ENCODE measurements at regions not wholly inside any gene's neighbourhood (a gene's known extent, or its start where the extent isn't known, plus 50 kb on each side); places are given as distances from the start of the nearest gene placed in this dataset.
A peak's percentile ranks its signal among the peaks of the same experiment; 100 is the strongest.

- DNase-seq = no peak
Measured at GRCh38 chr3:21801631-21802030, 50.6 kb upstream of the ZNF385D start.

- no peak for DNase-seq
Measured at GRCh38 chr3:21803604-21804003, 52.6 kb upstream of the ZNF385D start.

GRCh38 chr3:21804330-21804729 lies 53.3 kb upstream of the ZNF385D start:
- DNase-seq = no peak

- DNase-seq = no peak
Measured at GRCh38 chr3:21806733-21807132, 55.7 kb upstream of the ZNF385D start.

- DNase-seq = no peak
Measured at GRCh38 chr3:21825684-21826083, 74.7 kb upstream of the ZNF385D start.

GRCh38 chr3:21826416-21826815 lies 75.4 kb upstream of the ZNF385D start:
- no peak for DNase-seq

GRCh38 chr3:21830541-21830940 lies 79.5 kb upstream of the ZNF385D start:
- DNase-seq = no peak

- DNase-seq = no peak
Measured at GRCh38 chr3:21835264-21835663, 84.3 kb upstream of the ZNF385D start.

- no peak for DNase-seq
Measured at GRCh38 chr3:21836227-21836626, 85.2 kb upstream of the ZNF385D start.

GRCh38 chr3:21839176-21839575 lies 88.2 kb upstream of the ZNF385D start:
- DNase-seq = no peak

- peak in 1 of 2 experiments; percentile 9 for DNase-seq
Measured at GRCh38 chr3:21839592-21839991, 88.6 kb upstream of the ZNF385D start.

- no peak for DNase-seq
Measured at GRCh38 chr3:21847005-21847404, 96.0 kb upstream of the ZNF385D start.

- no peak for DNase-seq
Measured at GRCh38 chr3:21859124-21860081, 108.4 kb upstream of the ZNF385D start.

- no peak for DNase-seq
Measured at GRCh38 chr3:21860082-21860475, 109.1 kb upstream of the ZNF385D start.

- no peak for DNase-seq
Measured at GRCh38 chr3:21860657-21861056, 109.6 kb upstream of the ZNF385D start.

GRCh38 chr3:21876782-21877181 lies 125.8 kb upstream of the ZNF385D start:
- DNase-seq = no peak

GRCh38 chr3:21877214-21877754 lies 126.3 kb upstream of the ZNF385D start:
- DNase-seq = no peak

GRCh38 chr3:21879184-21879886 lies 128.3 kb upstream of the ZNF385D start:
- DNase-seq = no peak

GRCh38 chr3:21888656-21889055 lies 137.6 kb upstream of the ZNF385D start:
- no peak for DNase-seq

GRCh38 chr3:21889166-21889565 lies 138.2 kb upstream of the ZNF385D start:
- DNase-seq = no peak

- no peak for DNase-seq
Measured at GRCh38 chr3:21892104-21892503, 141.1 kb upstream of the ZNF385D start.

- DNase-seq = no peak
Measured at GRCh38 chr3:21893242-21893641, 142.2 kb upstream of the ZNF385D start.

GRCh38 chr3:21894459-21895340 lies 143.7 kb upstream of the ZNF385D start:
- DNase-seq = peak in 1 of 2 experiments; percentile 47

Measured in SW 1271 (cell line).